ENCODE measurements at regions not wholly inside any gene's neighbourhood (a gene's known extent, or its start where the extent isn't known, plus 50 kb on each side); places are given as distances from the start of the nearest gene placed in this dataset.

DNA sequence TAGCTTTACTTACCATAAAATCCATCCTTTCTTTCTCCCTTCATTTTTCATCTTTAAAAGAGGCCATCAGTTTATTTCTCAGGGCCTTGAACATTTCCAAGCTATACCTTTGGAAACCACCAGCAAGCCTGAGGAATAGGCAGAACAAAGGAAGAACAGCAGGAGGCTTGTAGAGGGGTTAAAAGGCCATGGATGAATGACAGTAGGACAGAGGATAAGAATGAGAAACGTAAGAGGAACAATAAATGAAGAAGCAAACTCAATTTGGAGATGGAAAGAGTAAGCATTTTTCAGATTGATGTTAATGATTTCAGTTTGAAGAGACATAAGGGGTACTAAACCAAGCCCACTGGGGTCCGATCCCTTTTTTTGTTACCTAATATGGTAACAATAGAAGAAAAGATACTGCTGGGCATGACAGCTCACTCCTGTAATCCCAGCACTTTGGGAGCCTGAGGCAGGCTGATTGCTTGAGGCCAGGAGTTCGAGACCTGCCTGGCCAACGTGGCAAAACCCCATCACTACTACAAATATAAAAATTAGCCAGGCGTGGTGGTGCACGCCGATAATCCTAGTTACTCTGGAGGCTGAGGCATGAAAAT, 106.6 kb upstream of the NMUR2 start:
- ATAC-seq (no peak), FAIRE-seq (no peak), DNase-seq (ENCODE audit: low read depth in 1 of 2, low spot score in 1 of 2) (no peak)
- Histone ChIP-seq H3K4me2 (no peak overlapping the region), H3K27ac (no peak overlapping the region), H3K4me3 (no peak overlapping the region), H3K4me1 (no peaks in the 10 kb centered on the region), H3K9me3 (no peaks in the 10 kb centered on the region)
- WGBS (ENCODE audit: missing lambda C conversion rate), result 14% methylated on average over 7 of the region's 7 CpGs
- CTCF ChIA-PET, result interaction anchor here (0.9 to 1.9 kb wide), 3 partner anchors 10 to 369 kb away, joined by 3 to 5 read pairs (median 3); no protein-coding TSS in a partner anchor
- POLR2A ChIA-PET, result no interaction called here
- TF ChIP-seq KDM5A (IDR thresholded peaks at IDR 0.05) (no peak), RAD21 (conservative IDR thresholded peaks at IDR 0.05 in 1 of 2, IDR thresholded peaks at IDR 0.05 in 1 of 2) (no peak), KDM1A (IDR thresholded peaks at IDR 0.05; ENCODE audit: low read depth) (no peak), RARB (CRISPR knock-in tag; IDR thresholded peaks at IDR 0.05) (no peak), JUN (IDR thresholded peaks at IDR 0.05) (no peak), RFX5 (IDR thresholded peaks at IDR 0.05) (no peak), BHLHE40 (IDR thresholded peaks at IDR 0.05; ENCODE audit: low read depth, low read length) (no peak), CEBPB (IDR thresholded peaks at IDR 0.05) (no peak), MAFK (IDR thresholded peaks at IDR 0.05; ENCODE audit: partially characterized antibody) (no peak), NFE2L2 (conservative IDR thresholded peaks at IDR 0.05; ENCODE audit: low read length) (no peak), FOSB (CRISPR knock-in tag; IDR thresholded peaks at IDR 0.05) (no peak), ZC3H11A (IDR thresholded peaks at IDR 0.05) (no peak)
- TF ChIP-seq, protein P1, sequence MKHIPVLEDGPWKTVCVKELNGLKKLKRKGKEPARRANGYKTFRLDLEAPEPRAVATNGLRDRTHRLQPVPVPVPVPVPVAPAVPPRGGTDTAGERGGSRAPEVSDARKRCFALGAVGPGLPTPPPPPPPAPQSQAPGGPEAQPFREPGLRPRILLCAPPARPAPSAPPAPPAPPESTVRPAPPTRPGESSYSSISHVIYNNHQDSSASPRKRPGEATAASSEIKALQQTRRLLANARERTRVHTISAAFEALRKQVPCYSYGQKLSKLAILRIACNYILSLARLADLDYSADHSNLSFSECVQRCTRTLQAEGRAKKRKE (CRISPR knock-in tag; IDR thresholded peaks at IDR 0.05; ENCODE audit: low read depth), result no peak

- ATAC-seq (peak; percentile 54 to 69; a peak in 4 of 6 replicates), FAIRE-seq (no peak), DNase-seq (ENCODE audit: low read depth in 1 of 2, low spot score in 1 of 2) (peak; percentile 10 to 31)
- Histone ChIP-seq H3K4me1 (no peaks in the 10 kb centered on the region), H3K4me2 (no peak overlapping the region), H3K4me3 (no peak overlapping the region), H3K9me3 (no peaks in the 10 kb centered on the region), H3K27ac (no peak overlapping the region)
- ChIA-PET CTCF (interaction anchor here (0.6 to 4.0 kb wide), 6 partner anchors 10 to 1450 kb away, joined by 3 to 15 read pairs (median 4); no protein-coding TSS in a partner anchor), POLR2A (no interaction called here)
- TF ChIP-seq RARB (CRISPR knock-in tag; IDR thresholded peaks at IDR 0.05) (no peak), RCOR1 (IDR thresholded peaks at IDR 0.05; ENCODE audit: low read depth, low read length) (no peak), CTCF (IDR thresholded peaks at IDR 0.05) (peak; percentile 54), RAD21 (conservative IDR thresholded peaks at IDR 0.05 in 1 of 2, IDR thresholded peaks at IDR 0.05 in 1 of 2) (peak; percentile 30 to 31; a peak in 3 of 5 replicates)
- WGBS (ENCODE audit: missing lambda C conversion rate), result 2% methylated on average over 2 of the region's 2 CpGs
Measured at GRCh38 chr5:152514827-152515397, 109.8 kb upstream of the NMUR2 start.

GRCh38 chr5:152523964-152524363, 118.9 kb upstream of the NMUR2 start:
- Histone ChIP-seq H3K4me2 (no peak overlapping the region), H3K9me3 (no peaks in the 10 kb centered on the region), H3K27ac (no peak overlapping the region), H3K4me1 (no peaks in the 10 kb centered on the region), H3K4me3 (no peak overlapping the region)
- ATAC-seq, result no peak
- ChIA-PET POLR2A (no interaction called here), CTCF (interaction anchor here (1.3 kb wide), 1 partner anchor 9 kb away, joined by 3 read pairs; no protein-coding TSS in a partner anchor)
- WGBS (ENCODE audit: missing lambda C conversion rate), result 20% methylated on average over 1 of the region's 1 CpG
- FAIRE-seq, result no peak
- TF ChIP-seq FOSL2 (IDR thresholded peaks at IDR 0.05) (no peak), FOSL2 (CRISPR knock-in tag; IDR thresholded peaks at IDR 0.05) (no peak), MAFK (IDR thresholded peaks at IDR 0.05; ENCODE audit: partially characterized antibody) (no peak), POLR2AphosphoS2 (conservative IDR thresholded peaks at IDR 0.05; ENCODE audit: low read length) (no peak), HES2 (IDR thresholded peaks at IDR 0.05) (no peak), ESRRA (IDR thresholded peaks at IDR 0.05; ENCODE audit: borderline replicate concordance, low read length) (no peak), NFE2L2 (conservative IDR thresholded peaks at IDR 0.05; ENCODE audit: low read length) (no peak), HOXA7 (CRISPR knock-in tag; IDR thresholded peaks at IDR 0.05) (no peak), REST (IDR thresholded peaks at IDR 0.05) (no peak), ZSCAN20 (CRISPR knock-in tag; IDR thresholded peaks at IDR 0.05) (no peak), HOXB5 (CRISPR knock-in tag; IDR thresholded peaks at IDR 0.05) (no peak), ZFP36 (IDR thresholded peaks at IDR 0.05; ENCODE audit: borderline replicate concordance, partially characterized antibody) (no peak)
- DNase-seq (ENCODE audit: low read depth in 1 of 2, low spot score in 1 of 2), result no peak
